WTC11 (cell line): ENCODE measurements at regions not wholly inside any gene's neighbourhood (a gene's known extent, or its start where the extent isn't known, plus 50 kb on each side); places are given as distances from the start of the nearest gene placed in this dataset.

Source experiments
- ATAC-seq: fragments of 200-7000 bp; cut with Tn5 transposase; 2 replicates; pipeline ENCODE4 v1.10.0; 2021; ENCODE audit warnings: mild to moderate bottlenecking, moderate library complexity
- CTCF ChIA-PET: fragments of 300-600 bp; sonication (Branson Sonifier 250); formaldehyde crosslinking; loops from one replicate; lab custom pipeline; 2021; ENCODE audit warnings: antibody characterized with exemption; lab: Charles Lee
- POLR2A ChIA-PET: fragments of 350-600 bp; sonication (Branson Sonifier 250); formaldehyde crosslinking; loops from one replicate; lab custom pipeline; 2021; ENCODE audit warnings: antibody characterized with exemption; lab: Charles Lee
- DNase-seq: peaks from one replicate; pipeline ENCODE4 v3.0.0; 2021; ENCODE audit warnings: low spot score
- H3K27ac Mint-ChIP-seq: 2 replicates; pipeline ENCODE4 v1.8.0; 2021; ENCODE audit warnings: mixed read lengths
- H3K27me3 Mint-ChIP-seq: 2 replicates; pipeline ENCODE4 v1.8.0; 2021; ENCODE audit warnings: low read depth, mild to moderate bottlenecking, moderate library complexity, mixed read lengths
- H3K36me3 Mint-ChIP-seq: 2 replicates; pipeline ENCODE4 v1.8.0; 2021; ENCODE audit warnings: mixed read lengths
- H3K4me1 Mint-ChIP-seq: 2 replicates; pipeline ENCODE4 v1.8.0; 2022; ENCODE audit warnings: mixed read lengths
- H3K4me3 Mint-ChIP-seq: 2 replicates; pipeline ENCODE4 v1.8.0; 2021; ENCODE audit warnings: mild to moderate bottlenecking, moderate library complexity, mixed read lengths
- H3K9me3 Mint-ChIP-seq: 2 replicates; pipeline ENCODE4 v1.8.0; 2021; ENCODE audit warnings: mixed read lengths
- EMX1 ChIP-seq: fragments of 250-450 bp; sonication (Bioruptor Pico); IDR thresholded peaks from 2 replicates; pipeline ENCODE4 v1.8.0; 2021; ENCODE audit warnings: mild to moderate bottlenecking
- MYBL2 ChIP-seq: sonication (generic); formaldehyde crosslinking; IDR thresholded peaks from 2 replicates; pipeline ENCODE4 v1.8.1; 2023; ENCODE audit warnings: mild to moderate bottlenecking, moderate library complexity, missing genetic modification reagents
- SOX15 ChIP-seq: fragments of 250-450 bp; sonication (Bioruptor Pico); IDR thresholded peaks from 2 replicates; pipeline ENCODE4 v1.9.0; 2021; ENCODE audit warnings: mild to moderate bottlenecking
- ZNF423 ChIP-seq: fragments of 250-450 bp; sonication (Bioruptor Pico); IDR thresholded peaks from 2 replicates; pipeline ENCODE4 v2.1.2; 2022; ENCODE audit warnings: mild to moderate bottlenecking, moderate library complexity
- TF ChIP-seq, protein P1 (sequence below): sonication (generic); formaldehyde crosslinking; IDR thresholded peaks from 2 replicates; pipeline ENCODE4 v1.8.0; 2023; ENCODE audit warnings: mild to moderate bottlenecking, missing genetic modification reagents
- TF ChIP-seq, protein P2 (sequence below): sonication (generic); formaldehyde crosslinking; IDR thresholded peaks from 2 replicates; pipeline ENCODE4 v1.8.0; 2022; ENCODE audit warnings: mild to moderate bottlenecking, missing genetic modification reagents
- TF ChIP-seq, protein P3 (sequence below): sonication (generic); formaldehyde crosslinking; IDR thresholded peaks from 2 replicates; pipeline ENCODE4 v1.8.1; 2022; ENCODE audit warnings: low read depth, missing genetic modification reagents, borderline replicate concordance
- TF ChIP-seq, protein P4 (sequence below): sonication (generic); formaldehyde crosslinking; conservative IDR thresholded peaks from 2 replicates; pipeline ENCODE4 v1.8.1; 2023; ENCODE audit warnings: mild to moderate bottlenecking, low read depth, missing genetic modification reagents, moderate library complexity
- TF ChIP-seq, protein P5 (sequence below): fragments of 250-450 bp; sonication (Bioruptor Pico); IDR thresholded peaks from 2 replicates; pipeline ENCODE4 v1.9.0; 2021; ENCODE audit warnings: moderate library complexity, mild to moderate bottlenecking, inconsistent platforms, borderline replicate concordance
- TF ChIP-seq, protein P6 (sequence below): sonication (generic); formaldehyde crosslinking; IDR thresholded peaks from 2 replicates; pipeline ENCODE4 v1.8.1; 2023; ENCODE audit warnings: mild to moderate bottlenecking, missing genetic modification reagents, borderline replicate concordance

DNA sequence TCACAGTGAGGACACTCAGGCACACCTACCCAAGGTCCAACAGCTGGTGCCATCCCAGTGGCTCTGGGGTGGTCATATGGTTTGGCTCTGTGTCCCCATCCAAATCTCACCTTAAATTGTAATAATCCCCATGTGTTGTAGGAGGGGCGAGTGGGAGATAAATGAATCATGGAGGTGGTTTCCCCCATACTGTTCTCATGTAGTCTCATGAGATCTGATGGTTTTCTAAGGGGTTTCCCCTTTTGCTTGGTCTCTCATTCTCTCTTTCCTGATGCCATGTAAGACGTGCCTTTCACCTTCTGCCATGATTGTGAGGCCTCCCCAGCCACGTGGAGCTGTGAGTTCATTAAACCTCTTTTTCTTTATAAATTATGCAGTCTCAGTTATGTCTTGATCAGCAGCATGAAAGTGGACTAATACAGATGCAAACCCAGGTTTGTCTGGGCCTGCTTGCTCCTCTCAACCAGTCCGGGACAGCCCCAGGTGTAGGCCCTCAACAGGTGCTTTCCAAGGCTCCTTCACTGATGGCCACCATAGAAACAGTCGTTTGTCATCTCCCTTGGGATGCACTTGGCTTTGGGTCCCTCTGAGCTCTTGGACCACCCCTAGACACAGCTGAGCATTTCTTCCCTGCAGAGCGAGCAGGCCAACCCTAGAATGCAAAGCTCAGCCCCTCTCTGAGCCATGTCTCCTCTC lies 101.3 kb upstream of the CTBP2 start:
- Mint-ChIP-seq H3K27ac (no peak overlapping the region), H3K27me3 (no peaks in the 10 kb centered on the region), H3K4me1 (peaks cover 7% of the 10 kb centered on the region), H3K9me3 (peaks cover 3% of the 10 kb centered on the region; the same call in 1 of the 2 replicates), H3K36me3 (no peaks in the 10 kb centered on the region), H3K4me3 (no peak overlapping the region)
- no peak for TF ChIP-seq SOX15
- ATAC-seq (no peak), DNase-seq (no peak)
- ChIA-PET POLR2A (no interaction called here), CTCF (no interaction called here)

DNA sequence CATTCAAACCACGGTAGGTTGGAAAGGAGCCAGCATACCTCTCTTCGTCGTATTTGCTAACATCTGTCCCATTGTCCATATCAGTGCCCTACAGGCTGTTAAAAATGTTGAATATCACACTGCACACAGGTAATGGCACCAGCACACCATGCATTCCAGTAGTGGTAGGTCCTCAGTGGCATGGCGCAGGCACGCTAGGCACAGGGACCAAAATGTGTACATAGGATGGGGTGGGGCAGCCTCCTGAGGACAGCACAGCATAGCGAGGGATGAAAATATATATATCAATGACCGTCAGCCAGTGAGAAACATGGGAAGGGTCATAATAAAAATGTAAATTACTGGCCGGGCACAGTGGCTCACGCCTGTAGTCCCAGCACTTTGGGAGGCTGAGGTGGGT lies 99.9 kb upstream of the CTBP2 start:
- Mint-ChIP-seq H3K4me1 (peaks cover 7% of the 10 kb centered on the region), H3K27me3 (no peaks in the 10 kb centered on the region), H3K4me3 (no peak overlapping the region), H3K9me3 (peaks cover 3% of the 10 kb centered on the region; the same call in 1 of the 2 replicates), H3K36me3 (no peaks in the 10 kb centered on the region), H3K27ac (no peak overlapping the region)
- TF ChIP-seq MYBL2 (CRISPR knock-in tag) (no peak), ZNF423 (no peak)
- TF ChIP-seq, protein P1, sequence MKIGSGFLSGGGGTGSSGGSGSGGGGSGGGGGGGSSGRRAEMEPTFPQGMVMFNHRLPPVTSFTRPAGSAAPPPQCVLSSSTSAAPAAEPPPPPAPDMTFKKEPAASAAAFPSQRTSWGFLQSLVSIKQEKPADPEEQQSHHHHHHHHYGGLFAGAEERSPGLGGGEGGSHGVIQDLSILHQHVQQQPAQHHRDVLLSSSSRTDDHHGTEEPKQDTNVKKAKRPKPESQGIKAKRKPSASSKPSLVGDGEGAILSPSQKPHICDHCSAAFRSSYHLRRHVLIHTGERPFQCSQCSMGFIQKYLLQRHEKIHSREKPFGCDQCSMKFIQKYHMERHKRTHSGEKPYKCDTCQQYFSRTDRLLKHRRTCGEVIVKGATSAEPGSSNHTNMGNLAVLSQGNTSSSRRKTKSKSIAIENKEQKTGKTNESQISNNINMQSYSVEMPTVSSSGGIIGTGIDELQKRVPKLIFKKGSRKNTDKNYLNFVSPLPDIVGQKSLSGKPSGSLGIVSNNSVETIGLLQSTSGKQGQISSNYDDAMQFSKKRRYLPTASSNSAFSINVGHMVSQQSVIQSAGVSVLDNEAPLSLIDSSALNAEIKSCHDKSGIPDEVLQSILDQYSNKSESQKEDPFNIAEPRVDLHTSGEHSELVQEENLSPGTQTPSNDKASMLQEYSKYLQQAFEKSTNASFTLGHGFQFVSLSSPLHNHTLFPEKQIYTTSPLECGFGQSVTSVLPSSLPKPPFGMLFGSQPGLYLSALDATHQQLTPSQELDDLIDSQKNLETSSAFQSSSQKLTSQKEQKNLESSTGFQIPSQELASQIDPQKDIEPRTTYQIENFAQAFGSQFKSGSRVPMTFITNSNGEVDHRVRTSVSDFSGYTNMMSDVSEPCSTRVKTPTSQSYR, result no peak
- TF ChIP-seq, protein P2, sequence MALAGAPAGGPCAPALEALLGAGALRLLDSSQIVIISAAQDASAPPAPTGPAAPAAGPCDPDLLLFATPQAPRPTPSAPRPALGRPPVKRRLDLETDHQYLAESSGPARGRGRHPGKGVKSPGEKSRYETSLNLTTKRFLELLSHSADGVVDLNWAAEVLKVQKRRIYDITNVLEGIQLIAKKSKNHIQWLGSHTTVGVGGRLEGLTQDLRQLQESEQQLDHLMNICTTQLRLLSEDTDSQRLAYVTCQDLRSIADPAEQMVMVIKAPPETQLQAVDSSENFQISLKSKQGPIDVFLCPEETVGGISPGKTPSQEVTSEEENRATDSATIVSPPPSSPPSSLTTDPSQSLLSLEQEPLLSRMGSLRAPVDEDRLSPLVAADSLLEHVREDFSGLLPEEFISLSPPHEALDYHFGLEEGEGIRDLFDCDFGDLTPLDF (CRISPR knock-in tag), result no peak
- TF ChIP-seq, protein P3, sequence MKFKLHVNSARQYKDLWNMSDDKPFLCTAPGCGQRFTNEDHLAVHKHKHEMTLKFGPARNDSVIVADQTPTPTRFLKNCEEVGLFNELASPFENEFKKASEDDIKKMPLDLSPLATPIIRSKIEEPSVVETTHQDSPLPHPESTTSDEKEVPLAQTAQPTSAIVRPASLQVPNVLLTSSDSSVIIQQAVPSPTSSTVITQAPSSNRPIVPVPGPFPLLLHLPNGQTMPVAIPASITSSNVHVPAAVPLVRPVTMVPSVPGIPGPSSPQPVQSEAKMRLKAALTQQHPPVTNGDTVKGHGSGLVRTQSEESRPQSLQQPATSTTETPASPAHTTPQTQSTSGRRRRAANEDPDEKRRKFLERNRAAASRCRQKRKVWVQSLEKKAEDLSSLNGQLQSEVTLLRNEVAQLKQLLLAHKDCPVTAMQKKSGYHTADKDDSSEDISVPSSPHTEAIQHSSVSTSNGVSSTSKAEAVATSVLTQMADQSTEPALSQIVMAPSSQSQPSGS (CRISPR knock-in tag), result no peak
- TF ChIP-seq, protein P4, sequence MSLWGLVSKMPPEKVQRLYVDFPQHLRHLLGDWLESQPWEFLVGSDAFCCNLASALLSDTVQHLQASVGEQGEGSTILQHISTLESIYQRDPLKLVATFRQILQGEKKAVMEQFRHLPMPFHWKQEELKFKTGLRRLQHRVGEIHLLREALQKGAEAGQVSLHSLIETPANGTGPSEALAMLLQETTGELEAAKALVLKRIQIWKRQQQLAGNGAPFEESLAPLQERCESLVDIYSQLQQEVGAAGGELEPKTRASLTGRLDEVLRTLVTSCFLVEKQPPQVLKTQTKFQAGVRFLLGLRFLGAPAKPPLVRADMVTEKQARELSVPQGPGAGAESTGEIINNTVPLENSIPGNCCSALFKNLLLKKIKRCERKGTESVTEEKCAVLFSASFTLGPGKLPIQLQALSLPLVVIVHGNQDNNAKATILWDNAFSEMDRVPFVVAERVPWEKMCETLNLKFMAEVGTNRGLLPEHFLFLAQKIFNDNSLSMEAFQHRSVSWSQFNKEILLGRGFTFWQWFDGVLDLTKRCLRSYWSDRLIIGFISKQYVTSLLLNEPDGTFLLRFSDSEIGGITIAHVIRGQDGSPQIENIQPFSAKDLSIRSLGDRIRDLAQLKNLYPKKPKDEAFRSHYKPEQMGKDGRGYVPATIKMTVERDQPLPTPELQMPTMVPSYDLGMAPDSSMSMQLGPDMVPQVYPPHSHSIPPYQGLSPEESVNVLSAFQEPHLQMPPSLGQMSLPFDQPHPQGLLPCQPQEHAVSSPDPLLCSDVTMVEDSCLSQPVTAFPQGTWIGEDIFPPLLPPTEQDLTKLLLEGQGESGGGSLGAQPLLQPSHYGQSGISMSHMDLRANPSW, result no peak
- POLR2A ChIA-PET, result no interaction called here
- CTCF ChIA-PET, result no interaction called here
- DNase-seq, result no peak
- ATAC-seq, result no peak

DNA sequence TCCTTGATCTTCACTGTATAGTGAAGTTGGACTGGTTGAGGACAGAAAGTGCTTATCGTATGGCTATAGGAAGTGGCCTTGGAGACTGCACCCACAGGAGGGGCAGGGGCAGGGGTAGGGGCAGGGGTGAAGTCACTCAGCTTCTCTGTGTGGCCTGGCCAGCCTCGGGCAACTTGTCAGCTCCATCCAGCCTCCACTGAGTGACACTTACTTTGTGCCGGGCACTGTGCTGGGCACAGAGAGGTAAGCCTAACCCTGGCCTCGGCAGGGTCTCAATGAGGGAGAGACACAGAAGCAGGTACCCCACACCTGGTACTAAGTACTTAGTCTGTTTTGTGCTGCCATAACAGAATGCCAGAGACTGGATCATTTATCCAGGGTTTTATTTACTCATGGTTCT lies 99.3 kb upstream of the CTBP2 start:
- TF ChIP-seq EMX1 (CRISPR knock-in tag), result no peak
- TF ChIP-seq, protein P5, sequence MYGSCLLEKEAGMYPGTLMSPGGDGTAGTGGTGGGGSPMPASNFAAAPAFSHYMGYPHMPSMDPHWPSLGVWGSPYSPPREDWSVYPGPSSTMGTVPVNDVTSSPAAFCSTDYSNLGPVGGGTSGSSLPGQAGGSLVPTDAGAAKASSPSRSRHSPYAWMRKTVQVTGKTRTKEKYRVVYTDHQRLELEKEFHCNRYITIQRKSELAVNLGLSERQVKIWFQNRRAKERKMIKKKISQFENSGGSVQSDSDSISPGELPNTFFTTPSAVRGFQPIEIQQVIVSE, result no peak
- TF ChIP-seq, protein P6, sequence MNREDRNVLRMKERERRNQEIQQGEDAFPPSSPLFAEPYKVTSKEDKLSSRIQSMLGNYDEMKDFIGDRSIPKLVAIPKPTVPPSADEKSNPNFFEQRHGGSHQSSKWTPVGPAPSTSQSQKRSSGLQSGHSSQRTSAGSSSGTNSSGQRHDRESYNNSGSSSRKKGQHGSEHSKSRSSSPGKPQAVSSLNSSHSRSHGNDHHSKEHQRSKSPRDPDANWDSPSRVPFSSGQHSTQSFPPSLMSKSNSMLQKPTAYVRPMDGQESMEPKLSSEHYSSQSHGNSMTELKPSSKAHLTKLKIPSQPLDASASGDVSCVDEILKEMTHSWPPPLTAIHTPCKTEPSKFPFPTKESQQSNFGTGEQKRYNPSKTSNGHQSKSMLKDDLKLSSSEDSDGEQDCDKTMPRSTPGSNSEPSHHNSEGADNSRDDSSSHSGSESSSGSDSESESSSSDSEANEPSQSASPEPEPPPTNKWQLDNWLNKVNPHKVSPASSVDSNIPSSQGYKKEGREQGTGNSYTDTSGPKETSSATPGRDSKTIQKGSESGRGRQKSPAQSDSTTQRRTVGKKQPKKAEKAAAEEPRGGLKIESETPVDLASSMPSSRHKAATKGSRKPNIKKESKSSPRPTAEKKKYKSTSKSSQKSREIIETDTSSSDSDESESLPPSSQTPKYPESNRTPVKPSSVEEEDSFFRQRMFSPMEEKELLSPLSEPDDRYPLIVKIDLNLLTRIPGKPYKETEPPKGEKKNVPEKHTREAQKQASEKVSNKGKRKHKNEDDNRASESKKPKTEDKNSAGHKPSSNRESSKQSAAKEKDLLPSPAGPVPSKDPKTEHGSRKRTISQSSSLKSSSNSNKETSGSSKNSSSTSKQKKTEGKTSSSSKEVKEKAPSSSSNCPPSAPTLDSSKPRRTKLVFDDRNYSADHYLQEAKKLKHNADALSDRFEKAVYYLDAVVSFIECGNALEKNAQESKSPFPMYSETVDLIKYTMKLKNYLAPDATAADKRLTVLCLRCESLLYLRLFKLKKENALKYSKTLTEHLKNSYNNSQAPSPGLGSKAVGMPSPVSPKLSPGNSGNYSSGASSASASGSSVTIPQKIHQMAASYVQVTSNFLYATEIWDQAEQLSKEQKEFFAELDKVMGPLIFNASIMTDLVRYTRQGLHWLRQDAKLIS (CRISPR knock-in tag), result no peak
- Mint-ChIP-seq H3K9me3 (peaks cover 3% of the 10 kb centered on the region; the same call in 1 of the 2 replicates), H3K4me3 (no peak overlapping the region), H3K27me3 (no peaks in the 10 kb centered on the region), H3K27ac (no peak overlapping the region), H3K4me1 (peaks cover 7% of the 10 kb centered on the region), H3K36me3 (no peaks in the 10 kb centered on the region)
- CTCF ChIA-PET, result interaction anchor here (0.7 kb wide), 1 partner anchor 165 kb away, joined by 3 read pairs; no protein-coding TSS in a partner anchor
- POLR2A ChIA-PET, result no interaction called here
- DNase-seq, result no peak
- ATAC-seq, result no peak
